ENCODE measurements at regions not wholly inside any gene's neighbourhood (a gene's known extent, or its start where the extent isn't known, plus 50 kb on each side); places are given as distances from the start of the nearest gene placed in this dataset.

DNA sequence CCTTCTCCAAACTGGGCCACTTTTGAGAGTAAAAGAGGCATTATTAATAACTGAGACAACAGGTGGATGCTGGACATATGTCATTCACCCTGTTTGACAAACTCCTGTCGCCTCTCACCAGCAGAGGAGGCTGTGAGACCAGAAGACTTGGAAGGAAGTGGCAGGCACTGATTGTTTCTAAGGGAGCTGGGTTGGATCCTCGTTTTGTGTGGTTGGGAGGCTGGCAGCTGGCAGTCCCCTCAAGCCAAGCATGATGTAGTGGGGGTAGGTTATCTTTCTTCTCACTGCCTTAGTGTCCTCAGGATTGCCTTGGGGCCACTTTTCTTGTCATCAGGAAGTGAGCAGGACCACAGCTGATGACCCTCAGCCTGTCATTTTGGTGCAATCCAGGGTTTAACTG is 86.5 kb upstream of the KCNJ15 start:
- TF ChIP-seq, protein P1, sequence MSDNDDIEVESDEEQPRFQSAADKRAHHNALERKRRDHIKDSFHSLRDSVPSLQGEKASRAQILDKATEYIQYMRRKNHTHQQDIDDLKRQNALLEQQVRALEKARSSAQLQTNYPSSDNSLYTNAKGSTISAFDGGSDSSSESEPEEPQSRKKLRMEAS (IDR thresholded peaks at IDR 0.05; ENCODE audit: low read depth, low read length) = no peak
- TF ChIP-seq, protein P2, sequence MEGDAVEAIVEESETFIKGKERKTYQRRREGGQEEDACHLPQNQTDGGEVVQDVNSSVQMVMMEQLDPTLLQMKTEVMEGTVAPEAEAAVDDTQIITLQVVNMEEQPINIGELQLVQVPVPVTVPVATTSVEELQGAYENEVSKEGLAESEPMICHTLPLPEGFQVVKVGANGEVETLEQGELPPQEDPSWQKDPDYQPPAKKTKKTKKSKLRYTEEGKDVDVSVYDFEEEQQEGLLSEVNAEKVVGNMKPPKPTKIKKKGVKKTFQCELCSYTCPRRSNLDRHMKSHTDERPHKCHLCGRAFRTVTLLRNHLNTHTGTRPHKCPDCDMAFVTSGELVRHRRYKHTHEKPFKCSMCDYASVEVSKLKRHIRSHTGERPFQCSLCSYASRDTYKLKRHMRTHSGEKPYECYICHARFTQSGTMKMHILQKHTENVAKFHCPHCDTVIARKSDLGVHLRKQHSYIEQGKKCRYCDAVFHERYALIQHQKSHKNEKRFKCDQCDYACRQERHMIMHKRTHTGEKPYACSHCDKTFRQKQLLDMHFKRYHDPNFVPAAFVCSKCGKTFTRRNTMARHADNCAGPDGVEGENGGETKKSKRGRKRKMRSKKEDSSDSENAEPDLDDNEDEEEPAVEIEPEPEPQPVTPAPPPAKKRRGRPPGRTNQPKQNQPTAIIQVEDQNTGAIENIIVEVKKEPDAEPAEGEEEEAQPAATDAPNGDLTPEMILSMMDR (IDR thresholded peaks at IDR 0.05; ENCODE audit: low read depth, low read length) = no peak
- TF ChIP-seq POLR2A (IDR thresholded peaks at IDR 0.05; ENCODE audit: extremely low read depth, insufficient read length) (no peak), MYC (IDR thresholded peaks at IDR 0.05; ENCODE audit: low read depth, low read length) (no peak)

Data from NB4 (cell line).